Sigmoid colon (tissue), 3 donors: ENCODE measurements at regions not wholly inside any gene's neighbourhood (a gene's known extent, or its start where the extent isn't known, plus 50 kb on each side); places are given as distances from the start of the nearest gene placed in this dataset.

ENCODE experiments used
- CTCF ChIP-seq, 4 experiments: fragments of 450-650 bp in 3 of 4; fragments of 200-600 bp in 1 of 4; IDR thresholded peaks; one replicate each; pipeline ENCODE4 v1.5.1; 2016 to 2019; ENCODE audit warnings: antibody characterized with exemption in 4 of 4, mild to moderate bottlenecking in 3 of 4, moderate library complexity in 2 of 4
- POLR2A ChIP-seq, 2 donors: fragments of 450-650 bp; IDR thresholded peaks; one replicate each; pipeline ENCODE4 v1.6.1; 2016; ENCODE audit warnings: antibody characterized with exemption in 2 of 2, mild to moderate bottlenecking in 2 of 2, moderate library complexity in 2 of 2

- TF ChIP-seq POLR2A (IDR thresholded peaks at IDR 0.05) (no peak), CTCF (IDR thresholded peaks at IDR 0.05) (no peak)
These were observed 318.2 kb upstream of the ONECUT1 start for GRCh38 chr15:53108319-53108718.
